ENCODE measurements at regions not wholly inside any gene's neighbourhood (a gene's known extent, or its start where the extent isn't known, plus 50 kb on each side); places are given as distances from the start of the nearest gene placed in this dataset.

GRCh38 chr2:240227538-240228428 lies 87.3 kb upstream of the OTOS start:
- Mint-ChIP-seq H3K4me3 (no peak overlapping the region), H3K4me1 (ENCODE audit: low read depth) (no peaks in the 10 kb centered on the region), H3K27me3 (ENCODE audit: low read depth) (peaks cover 9% of the 10 kb centered on the region), H3K36me3 (ENCODE audit: low read depth) (peaks cover 2% of the 10 kb centered on the region), H3K9me3 (peaks cover 24% of the 10 kb centered on the region), H3K27ac (no peak overlapping the region)

GRCh38 chr2:240229005-240229404 lies 88.5 kb upstream of the OTOS start:
- no peaks in the 10 kb centered on the region for H3K4me1 Mint-ChIP-seq (ENCODE audit: low read depth)

GRCh38 chr2:240229603-240230235 lies 89.3 kb upstream of the OTOS start:
- H3K4me1 Mint-ChIP-seq (ENCODE audit: low read depth), result no peaks in the 10 kb centered on the region
- peaks cover 2% of the 10 kb centered on the region for H3K36me3 Mint-ChIP-seq (ENCODE audit: low read depth)
- no peak overlapping the region for H3K27ac Mint-ChIP-seq
- H3K9me3 Mint-ChIP-seq, result peaks cover 24% of the 10 kb centered on the region
- no peaks in the 10 kb centered on the region for H3K27me3 Mint-ChIP-seq (ENCODE audit: low read depth)
- no peak overlapping the region for H3K4me3 Mint-ChIP-seq

More at GRCh38 chr2:240229005-240229404, 88.5 kb upstream of the OTOS start:
- Mint-ChIP-seq H3K9me3 (peaks cover 24% of the 10 kb centered on the region), H3K27me3 (ENCODE audit: low read depth) (peaks cover under 1% of the 10 kb centered on the region), H3K27ac (no peak overlapping the region), H3K36me3 (ENCODE audit: low read depth) (peaks cover 2% of the 10 kb centered on the region), H3K4me3 (no peak overlapping the region)

- Mint-ChIP-seq H3K36me3 (ENCODE audit: low read depth) (peaks cover 2% of the 10 kb centered on the region), H3K27ac (no peak overlapping the region), H3K4me1 (ENCODE audit: low read depth) (no peaks in the 10 kb centered on the region), H3K27me3 (ENCODE audit: low read depth) (no peaks in the 10 kb centered on the region), H3K4me3 (no peak overlapping the region), H3K9me3 (peaks cover 24% of the 10 kb centered on the region)
Observed at GRCh38 chr2:240230291-240230931, 90.0 kb upstream of the OTOS start.

GRCh38 chr2:240231838-240232244 lies 91.4 kb upstream of the OTOS start:
- Mint-ChIP-seq H3K4me3 (no peak overlapping the region), H3K27me3 (ENCODE audit: low read depth) (no peaks in the 10 kb centered on the region), H3K36me3 (ENCODE audit: low read depth) (no peaks in the 10 kb centered on the region), H3K27ac (no peak overlapping the region), H3K9me3 (peaks cover 24% of the 10 kb centered on the region), H3K4me1 (ENCODE audit: low read depth) (no peaks in the 10 kb centered on the region)

- Mint-ChIP-seq H3K4me3 (no peak overlapping the region), H3K4me1 (ENCODE audit: low read depth) (no peaks in the 10 kb centered on the region)
Observed at GRCh38 chr2:240232264-240232915, 91.9 kb upstream of the OTOS start.

GRCh38 chr2:240232961-240233884 lies 92.8 kb upstream of the OTOS start:
- Mint-ChIP-seq H3K9me3 (peaks cover 20% of the 10 kb centered on the region), H3K27ac (no peak overlapping the region), H3K36me3 (ENCODE audit: low read depth) (no peaks in the 10 kb centered on the region), H3K4me1 (ENCODE audit: low read depth) (no peaks in the 10 kb centered on the region), H3K27me3 (ENCODE audit: low read depth) (no peaks in the 10 kb centered on the region), H3K4me3 (no peak overlapping the region)

More at GRCh38 chr2:240232264-240232915, 91.9 kb upstream of the OTOS start:
- Mint-ChIP-seq H3K27ac (no peak overlapping the region), H3K27me3 (ENCODE audit: low read depth) (no peaks in the 10 kb centered on the region), H3K9me3 (peaks cover 24% of the 10 kb centered on the region), H3K36me3 (ENCODE audit: low read depth) (no peaks in the 10 kb centered on the region)

GRCh38 chr2:240233885-240234502 lies 93.5 kb upstream of the OTOS start:
- Mint-ChIP-seq H3K4me3 (no peak overlapping the region), H3K27ac (no peak overlapping the region), H3K27me3 (ENCODE audit: low read depth) (no peaks in the 10 kb centered on the region), H3K9me3 (peaks cover 13% of the 10 kb centered on the region), H3K4me1 (ENCODE audit: low read depth) (no peaks in the 10 kb centered on the region), H3K36me3 (ENCODE audit: low read depth) (no peaks in the 10 kb centered on the region)

GRCh38 chr2:240234503-240234951 lies 94.1 kb upstream of the OTOS start:
- H3K27me3 Mint-ChIP-seq (ENCODE audit: low read depth), result no peaks in the 10 kb centered on the region
- no peaks in the 10 kb centered on the region for H3K4me1 Mint-ChIP-seq (ENCODE audit: low read depth)
- H3K27ac Mint-ChIP-seq, result no peak overlapping the region
- peaks cover 7% of the 10 kb centered on the region for H3K9me3 Mint-ChIP-seq
- no peak overlapping the region for H3K4me3 Mint-ChIP-seq
- no peaks in the 10 kb centered on the region for H3K36me3 Mint-ChIP-seq (ENCODE audit: low read depth)

GRCh38 chr2:240235149-240235803 lies 94.8 kb upstream of the OTOS start:
- Mint-ChIP-seq H3K36me3 (ENCODE audit: low read depth) (no peaks in the 10 kb centered on the region), H3K4me1 (ENCODE audit: low read depth) (no peaks in the 10 kb centered on the region), H3K4me3 (no peak overlapping the region), H3K27ac (no peak overlapping the region), H3K27me3 (ENCODE audit: low read depth) (no peaks in the 10 kb centered on the region), H3K9me3 (no peaks in the 10 kb centered on the region)

- no peaks in the 10 kb centered on the region for H3K27me3 Mint-ChIP-seq (ENCODE audit: low read depth)
- no peak overlapping the region for H3K4me3 Mint-ChIP-seq
- H3K9me3 Mint-ChIP-seq, result no peaks in the 10 kb centered on the region
- no peaks in the 10 kb centered on the region for H3K4me1 Mint-ChIP-seq (ENCODE audit: low read depth)
- H3K27ac Mint-ChIP-seq, result no peak overlapping the region
- H3K36me3 Mint-ChIP-seq (ENCODE audit: low read depth), result no peaks in the 10 kb centered on the region
Observed at GRCh38 chr2:240235811-240236210, 95.4 kb upstream of the OTOS start.

- Mint-ChIP-seq H3K9me3 (no peaks in the 10 kb centered on the region), H3K27me3 (ENCODE audit: low read depth) (peaks cover 3% of the 10 kb centered on the region), H3K36me3 (ENCODE audit: low read depth) (no peaks in the 10 kb centered on the region), H3K27ac (no peak overlapping the region), H3K4me1 (ENCODE audit: low read depth) (no peaks in the 10 kb centered on the region), H3K4me3 (no peak overlapping the region)
Observed at GRCh38 chr2:240236217-240237111, 96.0 kb upstream of the OTOS start.

Measured in T-helper 1 cell treated with Interleukin-12 subunit alpha and Interleukin-12 subunit beta and Interleukin-4 antibody, amounts not matched to agents 30 μg/mL and 1 μg/mL, for 36 hours (primary cell).